HG03175 (cell line): ENCODE measurements at regions not wholly inside any gene's neighbourhood (a gene's known extent, or its start where the extent isn't known, plus 50 kb on each side); places are given as distances from the start of the nearest gene placed in this dataset.

Experiments used
- ATAC-seq: cut with Tn5 transposase; IDR thresholded peaks from one replicate; pipeline ENCODE4 v1.9.1; 2021; ENCODE audit warnings: mild to moderate bottlenecking, moderate library complexity; ENCODE audit not compliant: unreplicated experiment

GRCh38 chr2:15775753-15776628 is 164.4 kb upstream of the MYCN start:
- no peak for ATAC-seq

DNA sequence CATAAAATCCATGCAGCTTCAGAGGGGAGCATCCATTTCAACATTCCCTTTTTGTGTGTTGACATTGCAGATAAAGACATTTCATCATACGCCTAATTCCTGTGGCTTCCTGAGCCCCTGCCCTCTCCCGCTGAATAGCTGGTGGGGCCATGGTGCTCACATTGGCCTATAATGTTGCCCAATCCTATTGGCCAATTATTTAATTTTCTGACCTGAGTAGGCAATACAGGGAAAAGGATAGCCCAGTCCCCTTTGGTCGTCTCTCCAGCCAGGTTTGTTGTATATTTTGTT is 163.8 kb upstream of the MYCN start:
- no peak for ATAC-seq

DNA sequence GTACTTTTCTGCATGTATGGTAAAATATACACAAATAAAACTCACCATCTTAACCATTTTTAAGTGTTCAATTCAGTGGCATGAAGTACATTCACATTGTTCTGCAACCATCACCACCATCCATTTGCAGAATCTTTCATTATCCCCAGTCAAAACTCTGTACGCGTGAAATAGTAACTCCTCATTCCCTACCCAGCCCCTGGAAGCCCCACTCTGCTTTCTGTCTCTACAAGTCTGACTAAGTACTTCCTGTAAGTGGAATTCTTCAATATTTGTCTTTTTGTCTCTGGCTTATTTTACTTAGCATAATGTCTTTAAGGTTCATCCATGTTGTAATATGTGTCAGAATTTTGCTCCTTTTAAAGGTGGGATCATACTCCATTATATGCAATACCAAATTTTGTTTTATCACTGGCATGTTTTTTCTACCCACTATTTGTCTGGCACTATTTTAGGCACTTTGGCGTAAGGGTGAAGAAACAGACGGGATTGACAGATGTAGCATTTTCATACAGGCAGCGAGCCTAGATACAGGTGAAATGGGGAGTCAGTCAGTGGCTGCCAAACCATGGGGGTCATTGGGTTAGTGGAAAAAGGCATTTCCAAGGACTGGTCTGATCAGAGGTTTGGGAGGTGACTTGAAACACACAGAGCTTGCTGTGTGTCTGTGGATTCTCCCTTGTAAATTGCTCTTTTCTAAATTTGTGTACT is 163.2 kb upstream of the MYCN start:
- no peak for ATAC-seq

GRCh38 chr2:15777795-15778371 is 162.5 kb upstream of the MYCN start:
- ATAC-seq: no peak

DNA sequence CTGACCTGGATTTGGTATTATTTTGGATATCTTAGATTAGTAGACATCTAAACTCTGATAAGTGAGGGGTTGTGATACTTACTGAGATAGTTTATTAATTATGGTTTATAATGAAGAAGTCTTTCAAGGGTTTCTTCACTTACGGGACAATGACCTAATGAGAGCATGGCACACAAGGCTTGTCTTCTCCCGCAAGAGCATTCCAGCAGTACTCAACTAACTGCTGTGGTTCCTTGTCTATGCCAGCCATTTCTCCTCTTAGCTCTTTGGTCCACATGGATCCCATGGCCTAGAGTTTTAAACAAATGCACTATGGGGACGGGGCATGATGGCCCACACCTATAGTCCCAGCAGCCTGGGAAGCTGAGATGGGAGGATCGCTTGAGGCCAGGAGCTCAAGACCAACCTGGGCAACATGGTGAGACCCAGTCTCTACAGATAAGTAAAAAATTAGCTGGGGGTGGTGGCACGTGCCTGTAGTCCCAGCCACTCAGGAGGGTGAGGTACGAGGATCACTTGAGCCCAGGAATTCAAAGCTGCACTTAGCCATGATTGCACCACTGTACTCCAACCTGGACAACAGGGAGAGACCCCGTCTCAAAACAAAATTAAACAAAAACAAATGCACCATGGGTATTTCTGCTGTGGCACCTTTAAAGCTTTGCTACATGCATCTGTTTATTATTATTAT is 161.7 kb upstream of the MYCN start:
- no peak for ATAC-seq

DNA sequence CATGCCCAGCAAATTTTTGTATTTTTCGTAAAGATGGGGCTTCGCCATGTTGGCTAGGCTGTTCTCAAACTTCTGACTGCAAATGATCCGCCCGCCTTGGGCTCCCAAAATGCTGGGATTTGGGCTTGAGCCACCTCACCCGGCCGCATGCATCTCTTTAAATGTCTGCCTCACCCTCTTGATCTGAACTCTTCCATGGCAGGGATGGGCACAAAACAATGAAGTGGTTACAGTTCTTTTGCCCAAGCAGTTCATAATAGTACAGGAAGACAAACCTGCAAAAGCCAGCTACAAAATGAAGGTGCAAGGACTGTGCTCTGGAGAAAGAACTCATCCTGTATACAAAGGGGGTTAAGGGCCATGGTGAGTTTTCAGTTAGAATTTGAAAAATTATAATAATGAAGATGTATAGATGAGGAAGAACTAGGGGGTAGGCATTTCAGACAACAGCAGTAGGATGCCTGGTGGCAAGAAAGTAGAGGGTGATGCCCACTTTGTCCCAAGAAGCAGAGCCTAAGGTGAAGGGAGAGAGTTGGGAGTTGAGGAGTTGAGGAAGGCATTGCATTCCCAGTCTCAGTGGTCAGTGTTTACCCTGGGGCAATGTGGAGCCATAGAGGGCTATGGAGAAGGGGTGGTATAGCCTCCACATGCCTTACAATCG is 160.8 kb upstream of the MYCN start:
- no peak for ATAC-seq

GRCh38 chr2:15780234-15780633 is 160.1 kb upstream of the MYCN start:
- no peak for ATAC-seq

- ATAC-seq: no peak
Observed at GRCh38 chr2:15780912-15781574, 159.3 kb upstream of the MYCN start.

DNA sequence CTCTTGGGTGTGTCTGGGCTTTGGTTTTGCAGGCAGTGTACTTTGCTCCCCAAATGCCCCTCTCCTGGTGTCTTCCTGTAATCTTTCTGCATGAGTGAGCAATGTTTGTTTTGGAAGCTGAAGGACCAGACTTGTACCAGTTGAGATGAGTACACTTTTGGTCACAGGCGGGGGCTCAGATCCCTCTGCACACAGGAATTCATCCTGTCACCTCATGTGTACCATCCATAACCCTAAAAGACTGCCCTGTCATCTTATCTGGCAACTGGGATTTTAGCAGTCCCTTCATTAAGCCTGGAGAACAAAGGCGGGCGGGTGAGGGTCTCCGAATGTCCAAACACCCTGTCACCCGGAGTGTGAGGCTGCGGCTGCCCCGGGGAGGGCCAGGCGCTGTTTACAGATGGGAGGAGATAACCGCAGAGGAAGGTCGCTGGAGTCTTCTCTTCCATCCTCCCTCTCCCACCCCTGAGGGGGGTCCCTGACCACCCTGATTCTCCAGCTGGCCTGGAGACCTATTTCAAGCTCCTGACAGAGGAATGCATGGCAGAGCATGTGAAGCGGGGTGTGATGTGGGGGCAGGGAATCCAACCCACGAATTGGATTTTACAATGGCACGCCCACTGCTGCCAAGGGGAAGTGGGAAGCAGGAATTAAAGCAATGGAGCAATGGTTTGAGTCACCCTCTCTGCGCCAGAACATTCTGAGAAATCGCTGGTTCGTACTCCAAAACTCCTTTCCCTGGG is 158.2 kb upstream of the MYCN start:
- no peak for ATAC-seq

GRCh38 chr2:15782769-15783294 is 157.5 kb upstream of the MYCN start:
- ATAC-seq: no peak

DNA sequence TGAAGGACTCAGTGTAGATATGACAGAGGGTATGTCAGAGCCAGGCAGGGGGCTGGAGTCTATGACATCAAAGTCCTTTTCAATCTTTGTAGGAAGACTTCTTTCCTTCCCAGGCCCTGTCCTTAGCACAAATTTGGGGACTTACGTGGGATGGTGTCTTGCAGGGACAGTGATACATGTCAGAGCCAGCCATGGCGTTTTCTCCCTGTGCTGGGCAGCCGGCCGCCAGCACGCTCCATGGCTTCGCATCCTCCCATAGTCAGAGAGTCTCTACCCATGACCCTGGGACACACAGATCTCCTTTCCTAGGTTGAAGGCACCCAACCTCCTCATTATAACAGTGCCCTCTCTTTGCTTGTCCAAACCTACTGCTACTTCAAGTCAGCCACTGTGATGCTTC is 156.9 kb upstream of the MYCN start:
- no peak for ATAC-seq

GRCh38 chr2:15784106-15784885 is 156.1 kb upstream of the MYCN start:
- ATAC-seq: no peak

DNA sequence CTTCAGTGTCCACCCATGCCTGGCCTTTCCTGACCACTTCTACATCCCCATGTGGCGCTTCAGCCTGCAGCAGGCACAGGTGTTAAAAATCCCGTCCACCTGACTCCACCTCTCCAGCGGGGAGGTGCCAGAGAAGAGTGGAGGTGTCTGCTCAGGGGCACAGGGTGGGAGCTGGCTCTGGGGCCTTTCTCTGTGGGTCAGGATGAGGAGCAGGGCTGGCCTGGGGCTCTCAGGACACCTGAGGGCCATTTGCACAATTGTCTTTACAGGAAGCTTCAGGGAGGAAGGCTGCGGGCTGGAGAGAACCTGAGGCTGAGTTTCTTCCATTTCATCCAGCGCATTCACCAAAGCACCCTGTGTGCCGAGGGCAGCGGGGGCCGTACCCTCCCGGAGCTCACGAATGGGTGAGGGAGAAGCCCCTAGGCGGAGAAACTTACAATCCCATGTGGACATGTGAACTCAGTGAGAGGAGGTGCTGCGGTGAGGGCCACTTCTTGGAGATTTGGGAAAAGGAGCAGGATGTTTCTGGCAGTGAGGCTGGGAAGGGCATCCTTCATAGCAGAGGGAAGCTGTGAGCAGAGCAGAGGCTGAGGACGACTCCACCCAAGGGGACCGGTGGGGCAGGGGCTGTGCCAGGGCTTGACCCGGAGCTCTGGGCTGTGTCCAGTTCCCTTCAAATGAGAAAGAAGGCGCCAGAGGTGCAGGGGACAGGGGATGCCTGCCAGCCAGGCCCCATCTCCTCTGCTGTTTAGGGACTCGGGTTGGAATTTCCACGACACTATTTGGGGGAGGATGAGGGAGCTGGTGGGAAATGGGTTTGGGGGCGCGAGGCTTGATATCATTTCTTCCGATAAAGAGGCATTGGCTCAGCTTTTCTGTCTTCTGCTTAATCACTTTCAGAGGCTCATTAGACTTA is 155.2 kb upstream of the MYCN start:
- ATAC-seq: no peak

DNA sequence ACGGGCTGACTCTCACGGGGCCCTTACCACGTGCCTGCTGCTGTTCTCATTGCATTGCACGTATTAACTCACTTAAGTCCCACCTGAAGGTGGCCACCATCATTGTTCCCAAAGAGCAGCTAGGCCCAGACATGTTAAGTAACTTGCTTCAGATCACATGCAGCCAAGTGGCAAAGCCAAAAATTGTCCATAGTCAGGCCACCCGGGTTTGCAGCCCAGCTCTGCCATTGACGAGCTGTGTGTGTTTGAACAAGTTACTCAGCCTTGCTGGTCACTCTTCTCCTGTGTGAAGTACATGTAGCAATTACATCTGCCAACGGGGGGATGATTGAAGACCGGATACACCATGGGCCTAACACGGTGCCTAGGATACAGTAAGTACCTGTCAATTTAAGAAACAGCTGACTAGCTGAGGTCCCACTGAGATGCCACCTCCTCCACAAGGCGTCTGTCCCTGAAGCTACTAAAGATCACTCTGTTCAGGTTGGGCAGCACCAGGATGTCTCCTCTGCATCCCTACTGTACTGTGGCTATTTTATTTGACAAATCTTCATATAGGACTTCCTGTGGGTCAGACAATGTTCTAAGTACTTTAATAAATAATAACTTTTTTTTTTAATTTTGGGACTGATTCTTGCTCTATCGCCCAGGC is 154.2 kb upstream of the MYCN start:
- no peak for ATAC-seq

GRCh38 chr2:15786901-15787300 is 153.4 kb upstream of the MYCN start:
- no peak for ATAC-seq

DNA sequence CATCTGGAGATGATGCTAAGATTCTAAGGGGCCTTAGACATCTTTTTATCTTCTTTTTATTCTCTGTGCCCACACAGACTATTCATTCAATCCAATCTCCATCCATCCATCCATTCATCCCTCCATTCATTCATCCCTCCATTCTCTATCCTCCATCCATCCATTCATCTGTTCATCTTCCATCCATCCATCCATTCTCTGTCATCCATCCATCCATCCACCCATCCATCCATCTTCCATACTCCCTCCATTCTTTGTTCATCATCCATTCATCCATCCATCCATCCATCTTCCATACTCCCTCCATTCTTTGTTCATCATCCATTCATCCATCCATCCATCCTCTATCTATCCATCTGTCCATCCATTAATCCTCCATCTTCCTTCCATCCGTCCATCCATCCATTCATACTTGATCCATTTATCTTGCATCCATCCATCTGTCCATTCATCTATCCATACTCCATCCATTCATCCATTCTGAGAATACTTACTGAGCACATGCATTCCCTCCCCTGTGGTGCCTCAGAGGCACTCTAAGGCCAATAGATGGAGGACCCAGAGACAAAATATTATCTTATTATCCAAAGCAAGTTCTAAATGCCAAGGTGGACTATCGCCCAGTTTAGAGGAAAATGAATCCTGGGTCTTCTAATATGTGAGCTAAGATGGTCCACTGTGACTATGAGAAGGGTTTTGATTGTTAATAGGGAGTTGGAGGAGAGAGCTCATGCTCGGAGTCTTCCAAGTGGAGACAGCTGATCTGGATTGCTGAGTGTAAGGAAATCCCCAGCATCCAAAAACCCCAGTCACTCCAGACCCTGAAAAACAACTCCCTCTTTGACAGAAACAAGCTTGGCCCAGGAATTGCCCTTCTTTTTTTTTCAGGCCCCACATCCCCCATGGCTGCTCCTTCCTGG is 152.6 kb upstream of the MYCN start:
- no peak for ATAC-seq
